ENCODE measurements at regions not wholly inside any gene's neighbourhood (a gene's known extent, or its start where the extent isn't known, plus 50 kb on each side); places are given as distances from the start of the nearest gene placed in this dataset.
"Not testable (repeated sequence)": the region's sequence is repeated elsewhere in the genome, so short reads cannot be mapped to it uniquely, and the experiment has no call there.

DNA sequence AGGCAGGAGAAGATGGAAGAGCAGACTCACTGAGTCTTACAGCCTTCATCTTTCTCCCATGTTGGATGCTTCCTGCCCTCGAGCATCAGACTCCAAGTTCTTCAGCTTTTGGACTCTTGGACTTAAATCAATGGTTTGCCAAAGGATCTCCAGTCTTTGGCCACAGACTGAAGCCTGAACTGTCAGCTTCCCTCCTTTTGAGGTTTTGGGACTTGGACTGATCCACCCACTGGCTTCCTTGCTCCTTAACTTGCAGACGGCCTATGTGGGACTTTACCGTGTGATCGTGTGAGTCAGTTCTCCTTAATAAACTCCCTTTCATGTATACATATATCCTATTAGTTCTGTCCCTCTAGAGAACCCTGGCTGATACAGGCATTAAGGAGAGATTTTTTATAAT lies 62.4 kb upstream of the TNIK start:
- Mint-ChIP-seq H3K27ac (no peak overlapping the region), H3K9me3 (no peaks in the 10 kb centered on the region), H3K4me3 (no peak overlapping the region), H3K36me3 (ENCODE audit: low read depth) (no peaks in the 10 kb centered on the region), H3K4me1 (no peaks in the 10 kb centered on the region), H3K27me3 (peaks cover 5% of the 10 kb centered on the region)
- TF ChIP-seq, protein P1, sequence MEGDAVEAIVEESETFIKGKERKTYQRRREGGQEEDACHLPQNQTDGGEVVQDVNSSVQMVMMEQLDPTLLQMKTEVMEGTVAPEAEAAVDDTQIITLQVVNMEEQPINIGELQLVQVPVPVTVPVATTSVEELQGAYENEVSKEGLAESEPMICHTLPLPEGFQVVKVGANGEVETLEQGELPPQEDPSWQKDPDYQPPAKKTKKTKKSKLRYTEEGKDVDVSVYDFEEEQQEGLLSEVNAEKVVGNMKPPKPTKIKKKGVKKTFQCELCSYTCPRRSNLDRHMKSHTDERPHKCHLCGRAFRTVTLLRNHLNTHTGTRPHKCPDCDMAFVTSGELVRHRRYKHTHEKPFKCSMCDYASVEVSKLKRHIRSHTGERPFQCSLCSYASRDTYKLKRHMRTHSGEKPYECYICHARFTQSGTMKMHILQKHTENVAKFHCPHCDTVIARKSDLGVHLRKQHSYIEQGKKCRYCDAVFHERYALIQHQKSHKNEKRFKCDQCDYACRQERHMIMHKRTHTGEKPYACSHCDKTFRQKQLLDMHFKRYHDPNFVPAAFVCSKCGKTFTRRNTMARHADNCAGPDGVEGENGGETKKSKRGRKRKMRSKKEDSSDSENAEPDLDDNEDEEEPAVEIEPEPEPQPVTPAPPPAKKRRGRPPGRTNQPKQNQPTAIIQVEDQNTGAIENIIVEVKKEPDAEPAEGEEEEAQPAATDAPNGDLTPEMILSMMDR (IDR thresholded peaks at IDR 0.05): no peak
- intact Hi-C loops (cut with micrococcal nuclease): no loop called here
- no peak for ATAC-seq (ENCODE audit: low read depth)
- DNase-seq: no peak
- ChIA-PET POLR2A (no interaction called here), CTCF (no interaction called here)

DNA sequence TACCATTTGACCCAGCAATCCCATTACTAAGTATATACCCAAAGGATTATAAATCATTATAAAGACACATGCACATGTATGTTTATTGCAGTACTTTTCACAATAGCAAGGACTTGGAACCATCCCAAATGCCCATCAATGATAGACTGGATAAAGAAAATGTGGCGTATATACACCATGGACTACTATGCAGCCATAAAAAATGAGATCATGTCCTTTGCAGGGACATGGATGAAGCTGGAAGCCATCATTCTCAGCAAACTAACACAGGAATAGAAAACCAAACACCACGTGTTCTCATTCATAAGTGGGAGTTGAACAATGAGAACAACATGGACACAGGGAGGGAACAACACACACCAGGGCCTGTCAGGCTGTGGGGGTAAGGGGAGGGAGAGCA lies 59.2 kb upstream of the TNIK start:
- H3K36me3 Mint-ChIP-seq (ENCODE audit: low read depth); POLR2A ChIA-PET; DNase-seq; H3K4me1 Mint-ChIP-seq; H3K4me3 Mint-ChIP-seq; H3K9me3 Mint-ChIP-seq; intact Hi-C loops (cut with micrococcal nuclease); H3K27ac Mint-ChIP-seq; ATAC-seq (ENCODE audit: low read depth): not testable (repeated sequence)
- peaks cover 13% of the 10 kb centered on the region for H3K27me3 Mint-ChIP-seq
- CTCF ChIA-PET: interaction anchor here (1.0 kb wide), 1 partner anchor 124 kb away, joined by 4 read pairs; no protein-coding TSS in a partner anchor

DNA sequence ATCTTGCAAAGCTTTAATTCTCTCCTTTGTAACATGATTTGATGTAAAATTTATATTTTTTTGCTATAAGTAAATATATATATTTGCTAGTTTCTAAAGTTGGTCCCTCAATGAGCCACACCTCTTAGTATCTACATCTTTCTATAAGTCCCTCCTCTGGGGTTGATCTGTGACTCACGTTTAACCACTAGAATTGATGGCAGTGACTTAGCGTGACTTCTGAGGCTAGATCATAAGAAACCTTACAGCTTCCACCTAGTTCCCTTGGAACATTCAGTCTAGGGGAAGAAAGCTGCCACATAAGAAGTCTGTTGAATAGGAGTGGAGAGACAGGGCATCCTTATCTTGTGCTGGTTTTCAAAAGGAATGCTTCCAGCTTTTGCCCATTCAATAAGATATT lies 56.6 kb upstream of the TNIK start:
- H3K4me3 Mint-ChIP-seq: no peak overlapping the region
- POLR2A ChIA-PET: interaction anchor here (1.0 kb wide), 1 partner anchor 10 kb away, joined by 3 read pairs; no protein-coding TSS in a partner anchor
- ATAC-seq (ENCODE audit: low read depth) (no peak), DNase-seq (no peak)
- CTCF ChIA-PET: no interaction called here
- H3K4me1 Mint-ChIP-seq: no peaks in the 10 kb centered on the region
- no peaks in the 10 kb centered on the region for H3K9me3 Mint-ChIP-seq
- intact Hi-C loops (cut with micrococcal nuclease): no loop called here
- no peak overlapping the region for H3K27ac Mint-ChIP-seq
- H3K27me3 Mint-ChIP-seq: peaks cover 16% of the 10 kb centered on the region
- TF ChIP-seq, protein P1 (IDR thresholded peaks at IDR 0.05): no peak
- no peaks in the 10 kb centered on the region for H3K36me3 Mint-ChIP-seq (ENCODE audit: low read depth)

DNA sequence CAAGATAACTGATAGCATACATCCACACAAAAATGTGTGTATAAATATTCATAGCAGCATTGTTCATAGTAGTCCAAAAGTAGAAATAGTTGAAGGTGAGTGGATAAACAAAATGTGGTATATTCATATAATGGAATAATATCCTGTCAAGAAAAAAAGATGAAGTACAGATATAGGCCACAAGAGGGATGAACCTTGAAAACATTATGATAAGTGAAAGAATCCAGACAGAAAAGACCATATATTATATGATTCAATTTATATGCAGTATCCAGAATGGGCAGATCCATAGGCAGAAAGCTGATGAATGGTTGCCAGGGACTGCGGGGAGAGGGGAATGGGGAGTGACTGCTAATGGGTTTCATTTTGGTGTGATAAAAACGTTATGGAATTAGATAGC lies 54.3 kb upstream of the TNIK start:
- Mint-ChIP-seq H3K4me1 (no peaks in the 10 kb centered on the region), H3K4me3 (no peak overlapping the region), H3K9me3 (no peaks in the 10 kb centered on the region), H3K36me3 (ENCODE audit: low read depth) (no peaks in the 10 kb centered on the region), H3K27me3 (peaks cover 17% of the 10 kb centered on the region), H3K27ac (no peak overlapping the region)
- ChIA-PET POLR2A (no interaction called here), CTCF (no interaction called here)
- TF ChIP-seq, protein P1 (IDR thresholded peaks at IDR 0.05): no peak
- DNase-seq (no peak), ATAC-seq (ENCODE audit: low read depth) (no peak)
- intact Hi-C loops (cut with micrococcal nuclease): no loop called here

DNA sequence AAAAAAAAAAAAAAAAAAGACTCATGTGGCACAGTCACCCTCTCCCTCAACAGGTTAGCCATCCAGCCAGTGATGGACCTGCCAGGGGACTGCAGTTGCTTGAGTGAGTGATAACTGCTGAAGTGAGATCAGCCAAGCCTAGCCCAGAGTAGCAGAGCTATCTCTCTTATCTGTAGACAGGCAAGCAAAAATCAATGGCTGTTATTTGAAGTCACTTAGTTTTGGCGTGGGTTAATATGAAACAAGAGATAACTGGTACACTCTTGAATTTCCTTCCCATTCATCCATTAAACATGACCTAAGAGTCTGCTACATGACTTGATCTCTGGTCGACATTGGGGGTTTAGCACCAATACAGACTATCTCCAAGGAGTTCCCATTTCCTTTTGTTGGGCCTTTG lies 51.2 kb upstream of the TNIK start:
- no peak overlapping the region for H3K27ac Mint-ChIP-seq
- CTCF ChIA-PET: no interaction called here
- TF ChIP-seq, protein P1 (IDR thresholded peaks at IDR 0.05): no peak
- intact Hi-C loops (cut with micrococcal nuclease): no loop called here
- no peak for ATAC-seq (ENCODE audit: low read depth)
- H3K36me3 Mint-ChIP-seq (ENCODE audit: low read depth): no peaks in the 10 kb centered on the region
- peaks cover 7% of the 10 kb centered on the region for H3K27me3 Mint-ChIP-seq
- no peaks in the 10 kb centered on the region for H3K4me1 Mint-ChIP-seq
- H3K9me3 Mint-ChIP-seq: no peaks in the 10 kb centered on the region
- no peak overlapping the region for H3K4me3 Mint-ChIP-seq
- no peak for DNase-seq
- POLR2A ChIA-PET: no interaction called here
